NCI-H2227 (cell line): ENCODE measurements at regions not wholly inside any gene's neighbourhood (a gene's known extent, or its start where the extent isn't known, plus 50 kb on each side); places are given as distances from the start of the nearest gene placed in this dataset.
"Not testable (repeated sequence)": the region's sequence is repeated elsewhere in the genome, so short reads cannot be mapped to it uniquely, and the experiment has no call there.

Experiments
- DNase-seq: peaks from one replicate; lab custom pipeline; 2025; ENCODE audit not compliant: unreplicated experiment; lab: John Stamatoyannopoulos, UW

DNA sequence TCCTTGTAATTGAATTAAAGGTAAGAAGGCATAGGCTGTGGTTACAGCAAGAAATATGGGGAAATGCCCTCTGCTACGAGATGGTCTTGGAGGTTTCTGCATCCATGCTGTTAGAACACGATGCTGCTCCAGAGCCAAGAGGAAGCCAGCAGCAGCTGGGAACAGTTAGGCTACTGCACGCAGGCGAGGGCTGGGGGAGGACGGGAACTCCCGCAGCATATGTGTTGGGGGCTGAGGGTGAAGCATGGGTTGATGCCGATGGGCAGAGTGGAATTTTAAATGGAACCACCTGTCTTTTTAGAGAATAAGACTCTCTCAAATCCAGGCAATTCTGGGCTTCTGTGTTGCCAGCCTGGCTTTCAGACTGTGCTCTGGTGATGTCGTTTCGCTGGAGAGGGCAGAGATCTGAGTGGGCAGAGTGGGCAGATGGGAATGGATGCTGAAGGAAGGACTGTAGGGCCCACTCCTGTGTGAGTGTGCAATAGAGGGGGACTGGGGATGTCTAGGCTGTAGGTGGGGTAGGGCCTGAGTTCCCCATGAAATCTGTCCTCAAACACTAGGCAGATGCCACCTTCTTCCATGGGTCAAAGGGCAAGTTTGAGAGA, 417.0 kb upstream of the TPM1 start:
- DNase-seq, result no peak

DNA sequence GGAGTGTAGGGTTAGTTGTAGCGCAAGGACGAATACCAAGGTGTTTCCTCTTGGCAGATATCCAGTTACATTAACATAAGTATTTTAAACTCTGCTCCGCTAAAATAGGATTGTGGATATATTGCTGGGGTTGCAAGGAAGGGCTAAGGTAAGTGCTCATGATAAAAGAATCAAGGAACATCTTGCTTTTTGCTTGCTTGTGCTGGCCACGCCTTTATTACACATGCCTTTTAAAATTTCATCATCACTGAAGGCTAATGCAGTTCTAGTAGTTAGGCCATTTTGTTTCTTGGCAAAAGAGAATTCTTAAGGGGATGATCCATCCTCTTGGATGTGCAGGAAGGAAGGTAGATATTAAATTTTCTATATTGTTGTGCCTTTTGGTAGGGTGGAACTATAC, 415.6 kb upstream of the TPM1 start:
- no peak for DNase-seq

DNA sequence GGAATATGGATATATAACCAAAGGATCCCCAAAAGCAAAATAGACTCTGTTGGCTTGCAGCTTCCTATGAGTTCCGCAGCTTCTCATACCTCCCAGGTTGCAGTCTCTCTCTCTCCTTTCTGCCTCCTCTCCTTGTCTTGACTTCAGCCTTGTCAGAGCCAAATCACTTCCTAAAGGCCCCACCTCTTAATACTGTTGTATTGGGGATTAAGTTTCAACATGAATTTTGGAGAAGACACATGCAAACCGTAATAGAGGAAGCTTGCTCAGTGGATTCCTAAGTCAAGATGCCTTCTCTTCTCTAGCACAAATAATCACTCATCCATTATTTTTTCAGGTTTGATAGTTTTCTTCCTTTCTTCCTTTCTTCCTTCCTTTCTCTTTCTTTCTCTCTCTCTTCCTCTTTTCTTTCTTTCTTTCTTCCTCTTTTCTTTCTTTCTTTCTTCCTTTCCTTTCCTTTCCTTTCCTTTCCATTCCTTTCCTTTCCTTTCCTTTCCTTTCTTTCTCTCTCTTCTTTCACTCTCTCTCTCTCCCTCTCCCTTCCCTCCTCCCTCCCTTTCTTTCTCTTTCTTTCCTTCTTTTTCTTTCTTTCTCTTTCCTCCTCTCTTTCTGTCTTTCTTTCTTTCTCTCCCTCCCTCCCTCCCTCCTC, 411.3 kb upstream of the TPM1 start:
- DNase-seq, result no peak

DNA sequence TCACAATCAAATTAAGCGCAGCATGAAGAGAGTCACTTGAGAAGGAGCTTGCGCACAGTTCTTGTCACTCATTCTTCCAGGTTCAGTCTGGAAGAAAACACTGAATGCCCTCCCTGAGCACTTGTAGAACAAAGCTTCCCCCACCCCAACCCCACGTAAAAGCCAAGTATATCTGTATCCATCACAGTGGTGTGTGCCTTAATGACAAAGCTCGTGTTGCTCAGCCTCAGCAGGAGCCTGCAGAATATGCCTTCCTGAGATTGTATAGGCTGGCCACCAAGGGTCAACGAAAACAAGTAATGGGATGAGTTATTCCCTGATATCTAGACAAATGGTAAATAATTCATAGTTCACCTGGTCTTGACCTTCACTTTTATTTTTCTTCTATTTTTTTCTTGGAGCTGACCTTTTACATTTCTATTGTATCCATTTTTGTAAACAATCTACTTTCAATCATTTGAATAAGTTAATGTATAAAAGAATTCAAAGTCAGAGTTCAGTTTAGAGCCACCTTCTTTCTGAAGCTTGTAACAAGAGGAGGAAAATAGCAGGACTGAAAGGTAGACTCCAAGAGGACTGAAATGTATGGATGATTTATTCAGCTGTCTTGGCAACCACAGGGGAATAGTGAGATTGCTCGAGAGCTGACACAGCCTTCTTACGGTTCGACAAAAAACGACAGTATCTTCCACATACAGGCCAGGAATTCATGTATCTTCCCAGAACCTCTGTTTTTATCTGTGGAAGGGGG, 405.5 kb upstream of the TPM1 start:
- DNase-seq, result peak; percentile 7

DNA sequence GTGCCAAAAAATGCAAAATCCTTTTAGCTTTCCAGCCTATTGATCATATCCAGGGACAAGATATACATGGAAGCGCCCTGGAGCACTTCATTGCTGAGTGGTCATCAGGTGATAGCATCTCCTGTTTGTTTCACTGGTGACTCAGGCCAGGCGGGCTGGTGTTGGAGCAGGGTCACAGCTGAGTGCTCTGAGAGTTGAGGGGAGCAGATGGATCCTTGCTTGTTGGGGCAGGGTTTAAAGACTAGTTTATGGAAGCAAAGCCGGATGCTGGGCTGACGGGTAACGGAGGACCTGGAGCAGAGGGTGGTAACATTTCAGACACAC, 405.0 kb upstream of the TPM1 start:
- DNase-seq, result no peak

- no peak for DNase-seq
Measured at GRCh38 chr15:62637950-62638619, 404.5 kb upstream of the TPM1 start.

- DNase-seq, result no peak
Measured at GRCh38 chr15:62639432-62639831, 403.1 kb upstream of the TPM1 start.

GRCh38 chr15:62639906-62640605, 402.5 kb upstream of the TPM1 start:
- no peak for DNase-seq

DNA sequence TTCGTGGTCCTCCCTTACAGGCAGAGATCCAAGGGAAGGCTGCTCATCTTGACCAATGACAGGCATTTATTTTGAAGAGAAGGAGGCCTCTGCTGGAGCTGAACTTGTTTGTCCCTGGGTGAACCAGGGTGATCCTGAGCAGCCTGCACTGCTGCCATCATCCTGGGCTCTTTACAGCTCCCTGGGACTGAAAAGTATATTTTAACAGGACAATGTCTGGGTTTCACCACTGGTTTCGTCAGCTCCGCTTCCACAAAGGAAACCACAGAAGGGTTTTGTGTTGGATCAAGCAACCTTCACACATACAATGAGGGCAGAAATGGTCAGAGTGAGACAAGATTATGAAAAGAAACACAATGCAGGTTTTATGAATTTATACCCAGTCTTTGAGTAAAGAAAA, 400.7 kb upstream of the TPM1 start:
- no peak for DNase-seq

DNA sequence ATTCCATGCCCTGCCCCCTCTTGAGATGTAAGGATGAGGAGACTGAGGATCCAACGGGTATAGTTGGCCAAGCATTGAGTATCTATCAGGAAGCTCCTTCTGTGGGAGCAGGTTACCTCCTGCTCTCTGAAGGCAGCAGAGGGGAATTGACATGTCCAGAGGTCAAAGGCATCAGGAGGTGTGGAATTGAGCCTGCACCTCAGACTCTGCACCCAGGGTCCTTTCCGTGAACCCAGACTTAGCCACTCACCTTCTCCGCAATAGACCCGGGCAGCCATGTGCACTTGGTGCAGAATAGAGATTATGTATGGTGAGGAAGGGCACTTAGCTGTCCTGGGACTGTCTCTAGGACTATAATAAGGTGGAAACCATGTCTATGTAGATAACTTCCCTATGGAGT, 399.0 kb upstream of the TPM1 start:
- no peak for DNase-seq

DNA sequence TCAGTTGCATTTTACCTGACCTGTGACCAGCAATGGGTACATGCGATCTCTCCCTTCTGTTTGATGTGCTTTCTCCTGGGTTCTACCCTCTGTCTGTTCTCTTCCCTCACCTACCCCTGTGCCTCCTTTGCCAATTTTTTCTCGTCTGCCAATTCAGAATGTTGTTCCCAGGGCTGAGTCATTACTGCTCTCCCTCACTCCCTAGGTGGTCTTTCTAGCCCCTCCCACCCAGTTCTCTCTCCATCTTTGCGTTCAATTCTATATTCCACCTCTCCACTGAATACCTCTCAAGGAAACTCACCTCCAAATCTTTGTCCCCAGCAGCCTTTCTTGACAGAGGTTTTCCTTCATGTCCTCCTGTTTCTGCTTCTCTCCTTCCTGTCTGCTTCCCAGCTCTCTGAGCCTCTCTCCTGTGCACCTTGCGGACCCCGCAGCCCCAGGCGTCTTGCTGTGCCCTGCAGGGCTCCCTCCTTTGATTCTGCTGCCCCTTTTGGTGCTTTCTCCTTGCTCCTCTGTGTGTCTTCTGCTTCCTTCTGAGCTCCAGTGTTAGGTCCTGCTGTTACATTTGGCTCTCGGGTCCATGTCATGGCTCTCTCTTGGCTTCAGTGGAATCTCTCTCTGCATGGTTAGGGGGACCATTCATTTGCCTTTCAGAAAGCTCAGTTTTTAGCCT, 398.2 kb upstream of the TPM1 start:
- DNase-seq, result no peak

DNA sequence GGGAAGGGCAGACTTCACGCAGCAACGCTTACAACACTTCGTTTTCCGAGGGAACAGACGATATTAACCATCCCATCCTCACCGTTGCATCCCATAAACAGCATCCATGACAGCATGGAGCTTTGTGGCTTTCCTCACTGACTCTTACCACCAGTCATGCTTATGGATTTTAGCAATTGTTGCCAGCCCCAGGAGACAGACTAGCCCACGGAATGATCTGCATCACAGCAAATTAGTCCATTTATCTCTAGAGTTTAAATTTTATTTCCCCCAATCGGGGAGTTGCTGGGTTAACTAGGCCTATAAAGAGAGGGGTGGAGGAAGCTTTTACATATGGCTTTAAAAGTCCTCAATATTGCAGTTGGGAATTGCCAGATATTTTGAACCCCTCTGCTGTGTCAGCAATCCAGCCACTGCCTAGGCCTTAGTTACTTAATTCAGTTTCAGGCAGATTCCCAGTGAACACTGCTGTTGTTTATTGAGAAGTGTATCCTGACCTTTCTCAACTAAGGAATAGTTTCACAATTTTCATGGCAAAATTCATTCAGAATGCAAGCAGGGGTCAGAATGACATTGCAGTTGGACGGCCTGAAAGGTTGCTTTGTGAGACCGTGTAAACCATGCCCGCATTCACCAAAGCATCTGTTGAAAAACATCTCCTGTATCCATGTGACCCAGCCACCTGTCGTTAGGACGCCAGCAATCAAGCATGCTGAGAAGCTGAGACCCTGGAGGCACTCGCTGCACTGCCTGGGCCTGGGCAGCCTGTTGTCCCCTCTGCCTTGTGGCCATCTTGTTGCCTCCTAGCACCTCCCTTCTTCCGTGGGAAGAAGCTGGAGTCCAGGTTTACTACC, 397.4 kb upstream of the TPM1 start:
- no peak for DNase-seq

DNA sequence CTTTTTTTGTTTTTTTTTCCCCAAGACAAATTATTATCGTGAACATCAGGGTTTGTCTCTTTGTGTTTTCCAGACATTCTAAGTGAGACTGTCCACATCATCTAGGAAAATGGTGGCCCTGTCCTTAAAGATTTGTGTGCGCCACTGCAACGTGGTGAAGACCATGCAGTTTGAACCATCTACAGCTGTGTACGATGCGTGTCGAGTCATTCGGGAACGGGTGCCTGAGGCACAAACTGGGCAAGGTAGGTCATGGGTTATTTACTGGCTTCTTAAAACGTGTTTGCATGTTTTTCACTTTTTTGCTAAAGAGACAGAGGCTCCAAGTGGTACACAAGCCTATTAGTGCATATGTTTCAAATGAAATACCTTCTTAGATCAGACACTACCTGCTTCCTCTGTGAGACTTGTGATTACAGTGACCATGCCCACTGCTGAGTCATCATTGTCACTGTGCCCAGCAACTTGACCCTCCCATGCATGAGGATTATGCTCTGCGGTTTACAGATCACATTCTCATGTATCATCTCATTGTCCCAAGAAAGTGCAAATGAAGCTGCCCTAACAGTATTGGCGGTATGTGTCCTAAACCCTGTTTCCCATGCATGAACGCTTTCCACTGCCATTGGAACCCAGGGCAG, 395.2 kb upstream of the TPM1 start:
- no peak for DNase-seq

DNA sequence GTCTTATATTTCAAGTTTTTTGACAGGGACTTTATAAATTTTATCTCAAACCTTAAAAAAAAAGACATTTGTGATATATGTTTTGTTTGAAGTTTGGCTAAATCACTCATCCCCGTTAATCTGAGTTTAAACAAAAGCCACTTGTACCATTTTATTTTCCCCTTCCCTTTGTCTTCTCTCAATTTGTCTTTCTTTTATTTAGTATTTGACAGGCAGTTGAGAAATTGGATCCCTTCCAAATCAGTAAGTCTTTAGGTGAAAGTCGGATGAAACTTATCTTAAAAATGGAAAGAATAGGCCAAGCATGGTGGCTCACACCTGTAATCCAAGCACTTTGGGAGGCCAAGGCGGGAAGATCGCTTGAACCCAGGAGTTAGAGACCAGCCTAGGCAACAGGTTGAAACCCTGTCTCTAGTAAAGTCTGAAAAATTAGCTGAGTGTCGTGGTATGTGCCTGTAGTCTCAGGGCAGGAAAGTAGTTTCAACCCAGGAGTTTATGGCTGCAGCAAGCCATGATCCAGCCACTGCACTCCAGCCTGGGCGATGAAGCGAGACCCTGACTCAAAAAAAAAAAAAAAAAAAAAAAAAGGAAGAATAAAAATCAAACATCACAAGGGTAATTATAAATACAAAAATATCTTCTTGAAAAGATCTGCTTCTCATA, 394.6 kb upstream of the TPM1 start:
- DNase-seq, result no peak

DNA sequence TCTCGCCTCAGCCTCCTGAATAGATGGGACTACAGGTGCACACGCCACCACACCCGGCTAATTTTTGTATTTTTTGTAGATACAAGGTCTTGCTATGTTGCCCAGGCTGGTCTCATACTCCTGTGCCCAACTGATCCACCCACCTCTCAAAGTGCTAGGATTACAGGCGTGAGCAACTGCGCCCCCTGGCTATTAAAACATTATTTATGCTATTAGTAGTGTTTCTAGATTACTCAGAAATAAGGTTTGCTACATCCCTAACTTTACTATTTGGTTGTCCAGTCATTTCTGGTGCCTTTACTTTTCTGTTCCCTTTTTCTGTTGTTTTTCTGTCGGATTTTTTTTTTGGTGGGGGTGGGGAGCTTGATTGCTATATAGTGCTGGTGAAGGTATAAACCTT, 393.6 kb upstream of the TPM1 start:
- no peak for DNase-seq

DNA sequence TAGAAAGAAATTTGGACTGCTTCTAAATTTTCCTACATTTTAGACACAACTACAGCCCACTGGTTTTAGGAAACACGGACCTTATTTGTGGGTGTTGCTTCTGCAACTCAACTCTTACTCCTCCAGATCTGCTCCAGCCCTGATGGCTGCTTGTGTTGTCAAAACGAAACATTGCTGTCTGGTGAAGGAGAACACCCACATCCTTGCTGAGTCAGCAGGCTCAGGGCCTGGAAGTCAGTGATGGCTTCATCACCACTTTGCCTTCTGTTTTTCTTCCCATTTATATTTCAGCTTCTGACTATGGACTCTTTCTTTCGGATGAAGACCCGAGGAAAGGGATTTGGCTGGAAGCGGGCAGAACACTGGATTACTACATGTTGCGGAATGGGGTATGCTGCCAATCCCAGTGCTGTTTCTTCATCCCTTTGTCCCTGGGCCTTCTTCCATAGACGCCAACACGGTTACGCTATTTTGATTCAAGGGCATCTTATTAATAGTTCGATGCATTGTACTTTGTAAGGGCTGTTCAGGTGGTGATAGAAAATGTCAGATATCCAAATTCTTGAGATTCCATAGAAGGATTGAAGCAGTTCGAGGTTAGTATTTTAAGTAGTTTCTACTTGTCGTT, 392.6 kb upstream of the TPM1 start:
- DNase-seq, result no peak

- no peak for DNase-seq
Measured at GRCh38 chr15:62653122-62653521, 389.4 kb upstream of the TPM1 start.

DNA sequence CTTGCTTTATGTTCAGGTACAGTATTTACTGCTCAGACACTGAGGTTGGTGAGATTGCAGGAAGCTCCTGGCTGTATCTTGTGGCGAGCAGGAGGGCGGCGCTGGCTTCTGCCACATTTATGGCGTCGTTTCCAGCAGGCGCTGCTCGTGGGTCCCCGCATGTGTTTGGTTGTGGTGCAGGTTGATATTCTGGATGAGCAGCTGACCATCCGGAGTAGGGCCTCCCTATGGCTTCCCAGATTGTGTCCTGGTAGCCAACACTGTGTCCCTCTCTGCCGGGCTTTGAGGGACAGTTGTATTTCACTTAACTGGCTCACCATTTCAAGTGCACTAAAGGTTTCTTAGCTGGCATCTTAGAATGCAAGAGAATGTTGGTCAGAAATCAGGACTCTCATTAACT, 386.5 kb upstream of the TPM1 start:
- DNase-seq, result no peak

GRCh38 chr15:62657501-62657900, 385.0 kb upstream of the TPM1 start:
- not testable (repeated sequence) for DNase-seq
